Uterus (tissue), 2 donors: ENCODE measurements at regions not wholly inside any gene's neighbourhood (a gene's known extent, or its start where the extent isn't known, plus 50 kb on each side); places are given as distances from the start of the nearest gene placed in this dataset.
"Not testable (repeated sequence)": the region's sequence is repeated elsewhere in the genome, so short reads cannot be mapped to it uniquely, and the experiment has no call there.

ENCODE experiments used
- POLR2A ChIP-seq, 2 donors: fragments of 450-650 bp; IDR thresholded peaks; one replicate each; pipeline ENCODE4 v1.6.1; 2016; ENCODE audit warnings: antibody characterized with exemption in 2 of 2, mild to moderate bottlenecking in 1 of 2, moderate library complexity in 1 of 2
- TF ChIP-seq, protein P1 (sequence below), 4 experiments: fragments of 200-600 bp in 2 of 4; fragments of 450-650 bp in 2 of 4; sonication (generic) in 2 of 4; IDR thresholded peaks; one replicate each; pipeline ENCODE4 v1.5.1; 2016 to 2019; ENCODE audit warnings: antibody characterized with exemption in 4 of 4, mild to moderate bottlenecking in 2 of 4, moderate library complexity in 1 of 4

DNA sequence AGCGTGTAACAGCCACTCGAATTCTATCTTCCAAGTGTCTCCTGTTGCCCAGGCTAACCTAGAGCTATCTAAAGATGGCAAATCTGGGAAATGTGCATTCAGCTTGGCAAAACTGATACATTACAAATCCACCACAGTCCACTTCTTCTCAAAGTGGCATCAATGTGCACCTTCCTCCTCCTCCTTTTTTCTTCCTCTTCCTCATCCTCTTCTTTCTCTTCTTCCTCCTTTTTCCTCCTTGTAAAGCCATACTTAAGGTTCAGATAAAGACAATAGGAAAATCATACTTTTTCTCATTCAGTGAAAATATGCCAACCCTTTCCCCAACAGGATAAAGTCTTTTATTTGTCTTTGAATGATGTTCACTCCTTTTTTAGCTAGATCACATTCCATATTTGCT, 79.2 kb downstream of the PPIAL4G start:
- TF ChIP-seq POLR2A (IDR thresholded peaks at IDR 0.05) = not testable (repeated sequence)
- TF ChIP-seq, protein P1, sequence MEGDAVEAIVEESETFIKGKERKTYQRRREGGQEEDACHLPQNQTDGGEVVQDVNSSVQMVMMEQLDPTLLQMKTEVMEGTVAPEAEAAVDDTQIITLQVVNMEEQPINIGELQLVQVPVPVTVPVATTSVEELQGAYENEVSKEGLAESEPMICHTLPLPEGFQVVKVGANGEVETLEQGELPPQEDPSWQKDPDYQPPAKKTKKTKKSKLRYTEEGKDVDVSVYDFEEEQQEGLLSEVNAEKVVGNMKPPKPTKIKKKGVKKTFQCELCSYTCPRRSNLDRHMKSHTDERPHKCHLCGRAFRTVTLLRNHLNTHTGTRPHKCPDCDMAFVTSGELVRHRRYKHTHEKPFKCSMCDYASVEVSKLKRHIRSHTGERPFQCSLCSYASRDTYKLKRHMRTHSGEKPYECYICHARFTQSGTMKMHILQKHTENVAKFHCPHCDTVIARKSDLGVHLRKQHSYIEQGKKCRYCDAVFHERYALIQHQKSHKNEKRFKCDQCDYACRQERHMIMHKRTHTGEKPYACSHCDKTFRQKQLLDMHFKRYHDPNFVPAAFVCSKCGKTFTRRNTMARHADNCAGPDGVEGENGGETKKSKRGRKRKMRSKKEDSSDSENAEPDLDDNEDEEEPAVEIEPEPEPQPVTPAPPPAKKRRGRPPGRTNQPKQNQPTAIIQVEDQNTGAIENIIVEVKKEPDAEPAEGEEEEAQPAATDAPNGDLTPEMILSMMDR (IDR thresholded peaks at IDR 0.05) = not testable (repeated sequence)
